GM13977 (cell line): ENCODE measurements at regions not wholly inside any gene's neighbourhood (a gene's known extent, or its start where the extent isn't known, plus 50 kb on each side); places are given as distances from the start of the nearest gene placed in this dataset.

ENCODE experiments used
- DNase-seq: peaks from one replicate; pipeline ENCODE4 v3.0.0; 2012; ENCODE audit warnings: low spot score
- in situ Hi-C: fragments of 300-500 bp; cut with MboI; formaldehyde crosslinking; loops from one replicate; pipeline ENCODE4 v1.12.0; 2022; ENCODE audit warnings: low sequenced_read_pairs, low pct_unique_long_range_greater_than_20kb, mixed read lengths, inconsistent platforms; ENCODE audit not compliant: unreplicated experiment
- TF ChIP-seq, protein P1 (sequence below): IDR thresholded peaks from 2 replicates; pipeline ENCODE4 v1.5.1; 2012; ENCODE audit warnings: mild to moderate bottlenecking, control low read depth; ENCODE audit not compliant: insufficient read depth; ENCODE audit errors: extremely low read depth, missing control alignments

DNA sequence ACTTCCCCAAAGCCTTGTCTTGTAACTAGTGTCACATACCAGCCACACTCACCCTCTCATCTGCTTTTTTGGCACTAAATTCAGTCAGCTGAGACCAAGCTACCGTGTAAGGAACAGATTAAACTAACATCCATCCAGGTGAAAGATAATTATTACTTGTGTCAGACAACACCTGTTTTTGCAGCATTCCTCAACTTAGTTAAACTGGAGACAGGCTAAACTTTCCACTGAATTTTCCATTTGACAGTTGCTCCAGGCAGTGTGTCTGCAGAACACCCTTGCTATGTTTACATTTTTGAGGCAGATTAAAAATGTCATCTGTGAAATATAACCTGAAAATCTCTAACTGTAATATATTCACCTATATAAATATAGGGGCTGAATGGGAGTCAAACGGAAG, 73.6 kb downstream of the CYP26A1 start:
- TF ChIP-seq, protein P1, sequence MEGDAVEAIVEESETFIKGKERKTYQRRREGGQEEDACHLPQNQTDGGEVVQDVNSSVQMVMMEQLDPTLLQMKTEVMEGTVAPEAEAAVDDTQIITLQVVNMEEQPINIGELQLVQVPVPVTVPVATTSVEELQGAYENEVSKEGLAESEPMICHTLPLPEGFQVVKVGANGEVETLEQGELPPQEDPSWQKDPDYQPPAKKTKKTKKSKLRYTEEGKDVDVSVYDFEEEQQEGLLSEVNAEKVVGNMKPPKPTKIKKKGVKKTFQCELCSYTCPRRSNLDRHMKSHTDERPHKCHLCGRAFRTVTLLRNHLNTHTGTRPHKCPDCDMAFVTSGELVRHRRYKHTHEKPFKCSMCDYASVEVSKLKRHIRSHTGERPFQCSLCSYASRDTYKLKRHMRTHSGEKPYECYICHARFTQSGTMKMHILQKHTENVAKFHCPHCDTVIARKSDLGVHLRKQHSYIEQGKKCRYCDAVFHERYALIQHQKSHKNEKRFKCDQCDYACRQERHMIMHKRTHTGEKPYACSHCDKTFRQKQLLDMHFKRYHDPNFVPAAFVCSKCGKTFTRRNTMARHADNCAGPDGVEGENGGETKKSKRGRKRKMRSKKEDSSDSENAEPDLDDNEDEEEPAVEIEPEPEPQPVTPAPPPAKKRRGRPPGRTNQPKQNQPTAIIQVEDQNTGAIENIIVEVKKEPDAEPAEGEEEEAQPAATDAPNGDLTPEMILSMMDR, result no peak
- in situ Hi-C loops, result no loop called here
- DNase-seq, result no peak

DNA sequence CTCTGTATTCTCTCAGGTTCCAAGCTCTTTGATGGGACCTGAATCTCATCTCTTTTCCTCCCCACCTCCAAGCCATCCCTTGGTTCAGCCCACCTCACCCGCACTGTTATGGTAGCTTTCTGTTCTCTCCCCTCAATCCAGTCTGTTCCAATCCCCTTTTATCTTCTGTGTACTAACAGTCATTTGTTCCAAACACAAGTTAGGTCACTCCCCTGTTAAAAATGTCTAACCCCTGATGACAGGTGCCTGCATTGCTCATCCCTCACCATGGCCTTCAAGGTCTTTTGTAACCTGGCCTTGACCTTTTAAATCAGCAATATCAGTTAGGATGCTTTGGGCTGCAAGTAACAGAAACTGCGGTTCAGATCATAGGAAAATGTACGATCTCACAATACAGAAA, 74.8 kb downstream of the CYP26A1 start:
- in situ Hi-C loops, result no loop called here
- DNase-seq, result no peak
- TF ChIP-seq, protein P1, result no peak

DNA sequence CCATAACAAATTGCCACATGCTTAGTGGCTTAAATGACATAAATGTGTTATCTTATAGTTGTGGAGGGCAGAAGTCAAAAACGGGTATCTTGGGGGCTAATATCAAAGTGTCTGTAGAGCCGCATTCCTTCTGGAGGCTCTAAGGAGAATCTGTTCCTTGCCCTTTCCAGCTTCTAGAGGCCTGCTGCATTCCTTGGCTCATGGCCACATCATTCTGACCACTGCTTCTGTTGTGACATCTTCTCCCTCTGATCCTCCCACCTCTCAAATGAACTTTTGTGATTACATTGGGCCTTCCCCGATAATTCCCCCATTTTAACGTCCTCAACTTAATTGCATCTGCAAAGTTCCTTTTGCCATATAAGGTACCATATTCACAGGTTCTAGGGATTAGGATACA, 76.1 kb downstream of the CYP26A1 start:
- TF ChIP-seq, protein P1, result no peak
- in situ Hi-C loops, result no loop called here
- DNase-seq, result no peak

DNA sequence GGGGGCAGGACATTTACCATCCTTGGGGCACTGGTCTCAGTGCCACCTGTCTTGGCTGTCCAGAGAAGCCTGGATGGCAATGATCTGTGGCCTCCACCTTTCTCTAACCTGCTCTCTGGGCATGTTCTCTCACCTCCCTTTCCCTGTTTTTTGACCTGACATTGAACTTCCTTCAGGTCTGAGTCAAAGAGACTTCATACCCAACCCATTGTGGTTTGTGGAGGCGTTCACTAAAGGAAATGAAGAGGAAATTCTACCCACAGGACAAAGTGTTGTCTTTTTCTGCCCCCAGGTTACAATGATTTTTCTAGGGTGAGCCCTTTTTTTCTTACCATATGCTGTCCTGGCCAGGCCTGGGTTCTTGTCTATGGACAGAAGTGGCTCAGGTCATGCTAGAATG, 76.6 kb downstream of the CYP26A1 start:
- DNase-seq, result no peak
- in situ Hi-C loops, result no loop called here
- TF ChIP-seq, protein P1, result no peak

DNA sequence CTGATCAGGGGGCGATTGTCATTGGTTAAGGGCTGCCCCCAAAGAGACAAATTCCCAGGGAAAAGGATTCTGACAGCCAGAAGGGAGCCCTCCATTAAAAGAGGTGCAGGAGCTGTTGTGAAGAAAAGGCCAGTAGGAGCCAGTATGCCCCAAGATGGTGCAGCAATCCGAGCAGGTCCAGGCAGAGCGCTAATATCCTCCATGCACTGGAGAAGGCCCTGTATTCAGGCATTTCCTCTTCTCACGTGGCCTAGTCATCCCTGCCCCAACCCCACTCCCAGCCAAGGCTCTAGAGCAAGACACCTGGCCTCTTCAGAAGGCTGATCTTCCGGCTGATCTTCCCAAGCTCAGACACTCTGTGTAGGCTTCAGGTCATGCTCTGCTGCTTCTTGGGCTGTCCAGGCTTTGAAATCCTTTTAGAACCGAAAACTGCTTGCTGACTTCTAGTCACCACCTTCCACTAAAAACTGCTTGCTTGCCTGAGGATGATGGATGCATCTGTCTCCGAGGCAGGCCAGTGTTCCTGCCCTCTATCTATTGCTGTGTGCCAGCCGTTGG, 77.4 kb downstream of the CYP26A1 start:
- no peak for DNase-seq
- TF ChIP-seq, protein P1, result no peak
- in situ Hi-C loops, result no loop called here

DNA sequence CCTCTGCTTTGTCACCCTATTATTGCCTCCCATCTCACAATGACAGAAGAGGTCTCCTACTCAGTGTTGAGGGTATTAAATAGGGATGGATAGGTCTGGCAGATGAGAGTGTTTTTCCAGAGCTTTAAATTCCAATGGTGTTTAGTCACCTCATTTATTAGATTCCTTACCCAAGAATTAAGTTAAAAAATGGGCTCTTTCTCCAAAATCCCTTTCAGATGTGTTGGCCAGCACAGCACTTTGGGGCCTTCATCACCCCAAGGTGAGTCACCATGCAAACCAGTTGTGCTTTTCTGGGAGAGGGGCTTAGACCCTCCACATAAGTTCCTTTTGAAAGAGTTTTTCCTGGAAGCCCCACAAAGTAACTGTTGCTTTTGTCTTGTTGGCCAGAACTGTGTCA, 78.4 kb downstream of the CYP26A1 start:
- TF ChIP-seq, protein P1, result no peak
- no peak for DNase-seq
- in situ Hi-C loops, result no loop called here

DNA sequence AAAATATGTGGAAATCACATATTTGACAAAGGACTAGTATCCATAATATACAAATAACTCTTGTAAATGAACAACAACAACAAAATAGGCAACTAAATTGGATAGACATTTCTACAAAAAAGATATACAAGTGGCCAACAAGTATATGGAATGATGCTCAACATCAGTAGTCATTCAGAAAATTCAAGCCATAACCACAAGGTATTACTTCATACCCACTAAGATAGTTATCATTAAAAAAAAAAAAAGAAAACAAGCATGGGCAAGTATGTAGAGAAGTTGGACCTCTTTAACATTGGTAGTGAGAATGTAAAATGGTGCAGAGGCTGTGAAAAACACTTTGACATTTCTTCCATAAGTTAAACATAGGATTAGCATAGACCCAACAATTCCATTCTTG, 80.8 kb downstream of the CYP26A1 start:
- no peak for DNase-seq
- in situ Hi-C loops, result no loop called here
- TF ChIP-seq, protein P1, result no peak
